Muscle layer of colon (tissue), 2 donors: ENCODE measurements at regions not wholly inside any gene's neighbourhood (a gene's known extent, or its start where the extent isn't known, plus 50 kb on each side); places are given as distances from the start of the nearest gene placed in this dataset.
"Not testable (repeated sequence)": the region's sequence is repeated elsewhere in the genome, so short reads cannot be mapped to it uniquely, and the experiment has no call there.

Experiments used
- H3K27ac ChIP-seq: one replicate; pipeline ENCODE4 v1.7.0; 2013; ENCODE audit warnings: low read depth, mild to moderate bottlenecking, low read length, moderate library complexity
- H3K27me3 ChIP-seq, 2 donors: one replicate each; pipeline ENCODE4 v1.7.0; 2013; ENCODE audit warnings: low read length in 2 of 2, mild to moderate bottlenecking in 2 of 2; ENCODE audit not compliant: insufficient read depth in 2 of 2, control insufficient read depth in 1 of 2
- H3K36me3 ChIP-seq: one replicate; pipeline ENCODE4 v1.7.0; 2013; ENCODE audit warnings: mild to moderate bottlenecking, low read length; ENCODE audit not compliant: insufficient read depth
- H3K4me1 ChIP-seq: one replicate; pipeline ENCODE4 v1.7.0; 2013; ENCODE audit warnings: mild to moderate bottlenecking, low read length; ENCODE audit not compliant: insufficient read depth
- H3K4me3 ChIP-seq, 2 donors: one replicate each; pipeline ENCODE4 v1.7.0; 2013; ENCODE audit warnings: low read length in 2 of 2, low read depth in 1 of 2, mild to moderate bottlenecking in 1 of 2, moderate library complexity in 1 of 2
- H3K9ac ChIP-seq: one replicate; pipeline ENCODE4 v1.7.0; 2013; ENCODE audit warnings: low read length
- H3K9me3 ChIP-seq: one replicate; pipeline ENCODE4 v1.7.0; 2013; ENCODE audit warnings: mild to moderate bottlenecking, low read length
- donor health status: abdominal sarcoma.
- donor health status: Adenocarcinoma of cecum.

DNA sequence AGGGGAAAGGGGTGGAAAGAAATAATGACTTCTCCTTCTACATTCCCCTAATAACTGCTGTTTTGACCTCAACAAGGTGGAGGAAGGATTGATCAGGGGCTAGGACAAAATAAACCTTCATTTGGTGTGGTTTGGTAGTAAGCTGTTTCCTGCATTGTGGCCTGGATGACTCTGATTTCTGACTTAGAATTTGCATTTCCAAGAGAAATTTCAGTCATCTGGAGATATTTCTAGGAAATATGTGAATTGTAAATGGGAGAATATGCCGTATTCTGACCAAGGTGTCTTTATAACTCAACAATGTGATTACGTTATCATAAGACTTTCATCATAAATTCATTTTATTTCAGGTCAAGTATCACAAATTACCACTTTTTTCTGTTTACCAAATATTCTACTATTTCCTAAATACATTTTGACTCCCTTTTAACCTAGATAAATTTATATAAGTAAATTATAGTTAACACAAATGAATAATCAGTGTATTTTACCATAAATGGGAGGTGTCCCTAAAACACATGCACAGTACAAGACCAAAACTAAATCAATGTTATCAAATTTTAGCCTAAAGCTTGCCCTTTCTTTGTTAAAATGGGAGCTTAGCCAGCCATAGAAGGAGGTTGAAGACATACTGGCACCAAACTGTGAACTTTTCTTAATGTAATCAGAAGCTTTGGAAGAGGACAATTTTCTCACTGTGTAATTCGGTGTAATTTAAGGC is 828.8 kb downstream of the TMTC2 start:
- Histone ChIP-seq H3K9ac (no peak overlapping the region), H3K9me3 (no peaks in the 10 kb centered on the region), H3K27ac (no peak overlapping the region), H3K36me3 (no peaks in the 10 kb centered on the region), H3K27me3 (no peaks in the 10 kb centered on the region), H3K4me1 (no peaks in the 10 kb centered on the region), H3K4me3 (no peak overlapping the region)

DNA sequence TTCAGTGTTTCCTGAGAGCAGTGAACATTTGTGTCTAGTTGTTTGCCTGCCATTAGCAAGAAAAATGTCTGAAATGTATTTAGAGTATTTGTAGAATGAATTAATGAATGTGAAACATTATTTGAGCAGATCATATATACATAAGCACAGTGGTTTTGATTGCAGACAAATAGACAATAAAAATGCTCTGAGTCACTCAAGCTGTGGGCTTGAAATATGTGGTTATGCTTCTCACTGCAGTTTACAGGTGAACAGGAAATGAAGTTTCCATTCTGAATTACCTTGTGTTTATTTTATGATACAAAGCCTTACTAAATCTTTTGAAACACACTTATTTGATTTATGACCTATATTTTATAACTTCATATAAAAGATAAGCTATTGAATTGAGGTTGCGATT is 827.7 kb downstream of the TMTC2 start:
- no peaks in the 10 kb centered on the region for H3K9me3 ChIP-seq
- H3K36me3 ChIP-seq = no peaks in the 10 kb centered on the region
- no peaks in the 10 kb centered on the region for H3K27me3 ChIP-seq

GRCh38 chr12:83506841-83507240 is 820.1 kb downstream of the TMTC2 start:
- no peaks in the 10 kb centered on the region for H3K27me3 ChIP-seq
- H3K4me1 ChIP-seq = no peaks in the 10 kb centered on the region
- H3K27ac ChIP-seq = no peak overlapping the region
- no peaks in the 10 kb centered on the region for H3K36me3 ChIP-seq
- H3K9me3 ChIP-seq = no peaks in the 10 kb centered on the region
- no peak overlapping the region for H3K9ac ChIP-seq
- no peak overlapping the region for H3K4me3 ChIP-seq

More for the DNA sequence above, 827.7 kb downstream of the TMTC2 start:
- Histone ChIP-seq H3K9ac (no peak overlapping the region), H3K4me3 (no peak overlapping the region), H3K27ac (no peak overlapping the region), H3K4me1 (no peaks in the 10 kb centered on the region)

- H3K27me3 ChIP-seq = no peaks in the 10 kb centered on the region
- no peak overlapping the region for H3K27ac ChIP-seq
- no peaks in the 10 kb centered on the region for H3K4me1 ChIP-seq
- H3K4me3 ChIP-seq = no peak overlapping the region
- no peaks in the 10 kb centered on the region for H3K36me3 ChIP-seq
- H3K9ac ChIP-seq = no peak overlapping the region
- H3K9me3 ChIP-seq = no peaks in the 10 kb centered on the region
Measured at GRCh38 chr12:83505586-83505985, 818.9 kb downstream of the TMTC2 start.

DNA sequence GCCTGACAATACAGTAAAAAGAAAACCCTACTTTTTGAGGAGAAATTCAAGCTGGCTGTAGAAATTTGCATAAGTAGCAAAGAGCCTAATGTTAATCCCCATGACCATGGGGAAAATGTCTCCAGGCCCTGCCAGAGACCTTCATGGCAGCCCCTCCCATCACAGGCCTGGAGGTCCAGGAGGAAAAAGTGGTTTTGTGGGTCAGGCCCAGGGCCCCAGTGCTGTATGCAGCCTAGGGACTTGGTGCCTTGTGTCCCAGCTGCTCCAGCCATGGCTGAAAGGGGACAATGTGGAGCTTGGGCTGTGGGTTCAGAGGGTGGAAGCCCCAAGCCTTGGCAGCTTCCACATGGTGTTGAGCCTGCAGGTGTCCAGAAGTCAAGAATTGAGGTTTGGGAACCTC is 813.2 kb downstream of the TMTC2 start:
- H3K27ac ChIP-seq, H3K4me3 ChIP-seq, H3K9ac ChIP-seq, H3K4me1 ChIP-seq, H3K27me3 ChIP-seq, H3K36me3 ChIP-seq, H3K9me3 ChIP-seq: not testable (repeated sequence)

- Histone ChIP-seq H3K36me3 (no peaks in the 10 kb centered on the region), H3K9me3 (no peaks in the 10 kb centered on the region), H3K9ac (no peak overlapping the region), H3K4me1 (no peaks in the 10 kb centered on the region), H3K4me3 (no peak overlapping the region), H3K27me3 (no peaks in the 10 kb centered on the region), H3K27ac (no peak overlapping the region)
Measured at GRCh38 chr12:83477696-83478095, 791.0 kb downstream of the TMTC2 start.

DNA sequence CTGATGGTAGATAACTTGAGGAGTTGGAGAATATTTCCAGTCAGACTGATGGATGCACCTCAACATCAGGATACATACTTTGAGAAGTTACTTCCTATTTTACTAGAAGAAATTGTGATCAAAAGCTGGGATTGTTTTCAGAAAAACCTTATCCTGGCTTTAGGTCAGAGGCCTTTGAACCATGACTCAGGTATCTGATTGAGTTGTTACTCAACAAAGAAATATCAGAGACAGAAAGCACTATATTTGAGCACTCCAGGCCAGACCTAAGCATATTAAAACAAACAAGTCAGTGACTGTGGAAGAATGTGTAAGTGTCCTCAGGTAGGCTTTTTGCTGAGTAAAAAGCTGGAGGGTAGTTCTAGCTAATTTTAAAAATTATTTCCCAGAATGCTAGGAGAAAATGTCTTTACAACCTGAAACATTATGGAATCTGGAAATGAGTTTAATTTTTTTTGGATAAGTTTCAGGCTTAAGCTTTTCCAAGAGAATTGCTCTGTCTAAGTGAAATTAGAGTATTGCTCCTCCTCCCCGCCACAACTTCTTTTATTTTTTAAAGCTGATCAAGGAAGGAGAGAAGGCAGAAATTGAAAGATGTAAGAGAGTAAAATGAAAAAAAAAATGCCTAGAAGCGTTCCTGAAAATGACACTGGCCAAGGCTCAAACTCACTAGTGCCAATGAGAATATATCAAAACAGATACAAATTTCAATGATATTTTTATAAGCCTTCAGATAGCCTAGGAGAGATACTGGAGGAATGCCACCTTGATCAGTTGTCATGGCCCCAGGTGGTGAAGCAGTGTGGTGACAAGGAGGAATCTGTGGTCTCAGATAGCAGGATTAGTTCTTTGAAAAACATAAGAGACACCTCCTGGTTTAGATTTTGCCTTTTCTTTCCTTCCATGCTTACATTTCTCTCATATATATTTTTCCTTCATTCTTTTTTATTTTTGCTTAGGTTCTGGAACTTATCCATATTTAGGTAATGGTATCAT is 790.3 kb downstream of the TMTC2 start:
- Histone ChIP-seq H3K4me3 (no peak overlapping the region), H3K27ac (no peak overlapping the region), H3K27me3 (no peaks in the 10 kb centered on the region), H3K36me3 (no peaks in the 10 kb centered on the region), H3K9ac (no peak overlapping the region), H3K4me1 (no peaks in the 10 kb centered on the region), H3K9me3 (no peaks in the 10 kb centered on the region)

DNA sequence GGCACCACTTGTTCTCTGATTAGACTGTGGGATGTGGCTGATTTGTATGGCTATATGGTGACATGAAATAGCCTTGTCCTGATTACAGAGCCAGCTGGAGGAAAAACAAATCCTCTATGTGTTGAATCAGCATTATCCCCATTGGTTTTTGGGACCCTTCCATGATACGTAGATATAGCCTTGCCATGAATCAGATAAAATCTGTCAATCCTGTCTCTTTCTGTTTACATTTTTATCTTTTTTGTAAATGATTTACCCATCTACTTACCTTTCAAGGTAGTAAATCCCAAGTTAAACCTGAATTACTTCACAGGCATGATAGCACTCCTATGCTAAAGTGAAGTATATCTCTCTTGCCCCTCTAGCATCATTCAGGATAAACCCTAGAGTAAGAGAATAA is 789.3 kb downstream of the TMTC2 start:
- Histone ChIP-seq H3K36me3 (no peaks in the 10 kb centered on the region), H3K27me3 (no peaks in the 10 kb centered on the region), H3K4me1 (no peaks in the 10 kb centered on the region), H3K9ac (no peak overlapping the region), H3K4me3 (no peak overlapping the region), H3K27ac (no peak overlapping the region), H3K9me3 (no peaks in the 10 kb centered on the region)

DNA sequence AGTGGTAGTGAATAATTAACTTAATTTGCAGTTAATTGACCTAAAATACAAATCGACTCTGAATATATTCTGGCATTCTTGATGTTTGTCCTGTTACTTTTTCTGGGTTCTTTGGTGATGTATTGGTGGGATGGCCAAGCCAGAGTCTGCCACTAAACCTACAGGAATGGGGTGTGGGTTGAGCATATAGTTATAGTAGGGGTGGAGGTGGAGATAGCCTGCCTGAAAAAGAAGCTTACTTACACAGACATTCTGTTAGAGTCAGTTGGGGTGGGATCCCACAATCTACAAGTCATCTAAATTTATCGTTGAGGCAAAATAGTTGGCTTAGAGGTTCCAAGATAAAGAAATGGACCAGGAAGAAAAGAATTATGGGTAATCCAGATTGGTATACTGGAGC is 787.7 kb downstream of the TMTC2 start:
- Histone ChIP-seq H3K36me3 (no peaks in the 10 kb centered on the region), H3K9ac (no peak overlapping the region)

GRCh38 chr12:83473408-83474095 is 786.8 kb downstream of the TMTC2 start:
- Histone ChIP-seq H3K36me3 (no peaks in the 10 kb centered on the region), H3K9ac (no peak overlapping the region), H3K27ac (no peak overlapping the region), H3K4me3 (no peak overlapping the region), H3K4me1 (no peaks in the 10 kb centered on the region), H3K9me3 (no peaks in the 10 kb centered on the region), H3K27me3 (no peaks in the 10 kb centered on the region)

More for the DNA sequence above, 787.7 kb downstream of the TMTC2 start:
- Histone ChIP-seq H3K9me3 (no peaks in the 10 kb centered on the region), H3K27ac (no peak overlapping the region), H3K27me3 (no peaks in the 10 kb centered on the region), H3K4me3 (no peak overlapping the region), H3K4me1 (no peaks in the 10 kb centered on the region)

GRCh38 chr12:83472772-83473171 is 786.1 kb downstream of the TMTC2 start:
- no peaks in the 10 kb centered on the region for H3K36me3 ChIP-seq
- H3K9me3 ChIP-seq = no peaks in the 10 kb centered on the region
- H3K9ac ChIP-seq = no peak overlapping the region
- no peak overlapping the region for H3K4me3 ChIP-seq
- no peaks in the 10 kb centered on the region for H3K4me1 ChIP-seq
- no peak overlapping the region for H3K27ac ChIP-seq
- no peaks in the 10 kb centered on the region for H3K27me3 ChIP-seq
